Fibroblast of lung (primary cell): ENCODE measurements at regions not wholly inside any gene's neighbourhood (a gene's known extent, or its start where the extent isn't known, plus 50 kb on each side); places are given as distances from the start of the nearest gene placed in this dataset.

ENCODE experiments used
- EZH2 ChIP-seq: IDR thresholded peaks from 2 replicates; pipeline ENCODE4 v1.5.1; 2012; ENCODE audit warnings: low read length, control low read depth, mild to moderate bottlenecking; ENCODE audit errors: missing control alignments
- TF ChIP-seq, protein P1 (sequence below), 2 donors: IDR thresholded peaks in 1 of 2; conservative IDR thresholded peaks in 1 of 2; 1 replicate in 1 of 2; 2 replicates in 1 of 2; pipeline ENCODE4 v1.5.1; 2011 to 2012; ENCODE audit warnings: low read length in 2 of 2, control low read depth in 1 of 2, inconsistent platforms in 1 of 2, low read depth in 1 of 2, mild to moderate bottlenecking in 1 of 2

DNA sequence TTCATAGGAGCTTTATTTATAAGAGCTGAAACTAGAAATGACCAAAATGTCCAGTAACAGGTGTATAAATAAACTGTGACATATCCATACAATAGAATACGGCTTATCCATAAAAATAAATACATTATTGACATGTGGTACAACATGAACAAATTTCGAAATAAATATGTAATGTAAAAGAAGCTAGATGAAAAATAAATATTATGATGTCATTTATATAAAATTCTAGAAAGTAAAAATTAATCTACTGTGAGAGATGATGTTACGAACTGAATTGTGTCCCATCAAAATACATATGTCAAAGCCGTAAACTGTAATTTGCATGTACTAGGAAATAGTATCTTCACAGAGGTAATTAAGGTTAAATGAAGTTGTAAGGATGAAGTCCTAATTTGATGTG lies 1104.9 kb downstream of the NSUN3 start:
- TF ChIP-seq, protein P1, sequence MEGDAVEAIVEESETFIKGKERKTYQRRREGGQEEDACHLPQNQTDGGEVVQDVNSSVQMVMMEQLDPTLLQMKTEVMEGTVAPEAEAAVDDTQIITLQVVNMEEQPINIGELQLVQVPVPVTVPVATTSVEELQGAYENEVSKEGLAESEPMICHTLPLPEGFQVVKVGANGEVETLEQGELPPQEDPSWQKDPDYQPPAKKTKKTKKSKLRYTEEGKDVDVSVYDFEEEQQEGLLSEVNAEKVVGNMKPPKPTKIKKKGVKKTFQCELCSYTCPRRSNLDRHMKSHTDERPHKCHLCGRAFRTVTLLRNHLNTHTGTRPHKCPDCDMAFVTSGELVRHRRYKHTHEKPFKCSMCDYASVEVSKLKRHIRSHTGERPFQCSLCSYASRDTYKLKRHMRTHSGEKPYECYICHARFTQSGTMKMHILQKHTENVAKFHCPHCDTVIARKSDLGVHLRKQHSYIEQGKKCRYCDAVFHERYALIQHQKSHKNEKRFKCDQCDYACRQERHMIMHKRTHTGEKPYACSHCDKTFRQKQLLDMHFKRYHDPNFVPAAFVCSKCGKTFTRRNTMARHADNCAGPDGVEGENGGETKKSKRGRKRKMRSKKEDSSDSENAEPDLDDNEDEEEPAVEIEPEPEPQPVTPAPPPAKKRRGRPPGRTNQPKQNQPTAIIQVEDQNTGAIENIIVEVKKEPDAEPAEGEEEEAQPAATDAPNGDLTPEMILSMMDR (conservative IDR thresholded peaks at IDR 0.05 in 1 of 2, IDR thresholded peaks at IDR 0.05 in 1 of 2; ENCODE audit: low read depth in 1 of 2, low read length in 2 of 2): no peak
- TF ChIP-seq EZH2: no peak
